ENCODE measurements at regions not wholly inside any gene's neighbourhood (a gene's known extent, or its start where the extent isn't known, plus 50 kb on each side); places are given as distances from the start of the nearest gene placed in this dataset.

DNA sequence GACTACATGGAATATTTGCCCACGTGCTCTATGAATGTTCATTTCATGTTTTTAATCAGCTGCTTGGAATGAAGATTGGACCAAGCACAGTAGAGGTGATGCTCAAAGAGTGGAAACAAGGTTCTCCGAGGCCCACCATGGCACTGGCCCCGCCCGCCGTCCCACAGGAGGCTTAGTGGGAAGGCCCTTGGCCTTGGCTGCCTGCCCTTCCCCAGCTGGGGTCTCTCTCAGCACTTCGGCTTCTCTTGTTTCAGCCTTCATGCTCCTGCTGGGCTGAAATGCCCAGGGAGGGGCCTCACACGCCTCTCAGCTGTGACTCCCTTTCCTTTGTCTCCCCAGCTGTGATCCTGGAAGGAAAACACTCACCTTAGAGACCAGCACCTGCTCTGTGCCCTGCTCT, 833.2 kb downstream of the GALR1 start:
- DNase-seq, result no peak

GRCh38 chr18:78085241-78086185, 835.9 kb downstream of the GALR1 start:
- DNase-seq, result no peak

DNA sequence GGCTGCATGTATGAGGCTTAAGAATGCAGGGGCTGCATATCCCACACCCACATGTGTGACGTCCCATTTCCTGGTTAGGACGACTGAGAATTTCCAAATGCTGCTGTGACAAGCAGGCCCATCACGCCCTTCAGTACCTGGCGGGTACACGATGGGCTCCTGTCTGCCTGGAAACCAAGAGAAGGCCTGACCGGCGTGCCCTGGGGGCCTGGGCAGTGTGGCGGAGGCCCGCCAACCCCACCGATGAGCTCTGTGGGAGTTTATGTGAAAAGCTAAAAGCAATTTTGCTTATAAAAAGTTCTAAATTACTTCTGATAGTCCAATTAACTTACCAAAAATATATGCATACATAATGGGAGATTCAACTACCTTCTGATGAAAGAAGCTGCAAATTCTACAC, 837.3 kb downstream of the GALR1 start:
- no peak for DNase-seq

DNA sequence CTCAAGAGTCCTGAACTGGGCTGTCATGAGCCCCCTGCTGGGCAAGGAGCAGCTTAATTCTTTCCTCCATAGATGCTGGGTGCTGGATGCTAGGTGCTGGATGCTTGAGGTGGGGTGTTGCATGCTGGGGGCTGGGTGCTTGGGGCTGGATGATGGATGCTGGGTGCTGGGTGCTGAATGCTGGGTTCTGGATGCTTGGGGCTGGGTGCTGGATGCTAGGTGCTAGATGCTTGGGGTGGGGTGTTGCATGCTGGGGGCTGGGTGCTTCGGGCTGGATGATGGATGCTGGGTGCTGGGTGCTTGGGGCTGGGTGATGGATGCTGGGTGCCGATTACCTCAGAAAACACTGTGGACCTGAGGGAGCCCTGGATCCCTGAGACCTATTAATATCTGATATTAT, 837.7 kb downstream of the GALR1 start:
- DNase-seq, result no peak

DNA sequence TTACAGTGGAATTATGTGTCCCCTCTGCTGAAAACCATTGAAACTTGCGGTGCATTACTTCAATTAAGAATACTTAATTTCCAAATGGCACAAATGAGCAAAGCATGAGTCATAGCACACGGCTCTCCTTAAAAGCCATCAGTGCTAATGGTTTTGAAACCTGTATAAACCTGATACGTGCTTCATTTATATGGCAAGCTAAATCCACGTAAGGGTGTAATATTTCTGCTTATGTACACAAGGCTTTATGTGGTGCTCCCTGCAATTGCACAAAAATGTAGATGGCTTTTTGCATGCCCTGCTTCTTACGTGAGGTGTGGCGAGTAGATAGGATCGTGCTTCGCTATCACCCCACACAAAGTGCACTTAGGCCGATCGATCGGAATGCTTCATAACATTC, 840.9 kb downstream of the GALR1 start:
- DNase-seq, result no peak

- DNase-seq, result no peak
These were observed 843.3 kb downstream of the GALR1 start for GRCh38 chr18:78092901-78093300.

DNA sequence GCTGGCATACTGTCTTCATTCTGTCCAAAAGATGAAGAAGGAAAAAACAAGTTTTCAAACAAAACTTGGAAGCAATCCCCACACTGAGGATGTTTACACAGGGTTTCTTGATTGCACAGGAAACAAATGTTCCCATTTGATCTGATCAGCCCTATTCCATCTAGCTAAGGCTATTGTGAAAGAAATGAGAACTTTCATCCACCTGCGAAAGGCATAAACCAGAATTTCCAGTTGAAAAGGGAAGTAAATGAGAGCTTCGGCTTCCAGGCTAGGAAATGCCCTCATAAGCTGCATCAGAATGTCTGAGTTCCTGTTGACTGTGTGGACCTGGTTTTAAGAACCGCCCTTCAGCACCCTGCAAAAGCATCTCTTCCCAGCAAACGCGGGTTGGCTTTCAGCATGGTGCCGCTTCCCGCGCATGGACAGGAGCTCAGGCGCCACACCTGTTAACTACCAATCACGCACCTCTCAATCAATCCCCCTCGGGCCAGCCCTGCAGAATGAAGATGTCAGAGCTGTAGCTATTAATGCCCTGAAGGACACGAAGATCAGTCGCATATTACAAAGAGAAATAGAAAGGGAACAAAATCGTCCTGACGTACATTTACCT, 850.4 kb downstream of the GALR1 start:
- no peak for DNase-seq

DNA sequence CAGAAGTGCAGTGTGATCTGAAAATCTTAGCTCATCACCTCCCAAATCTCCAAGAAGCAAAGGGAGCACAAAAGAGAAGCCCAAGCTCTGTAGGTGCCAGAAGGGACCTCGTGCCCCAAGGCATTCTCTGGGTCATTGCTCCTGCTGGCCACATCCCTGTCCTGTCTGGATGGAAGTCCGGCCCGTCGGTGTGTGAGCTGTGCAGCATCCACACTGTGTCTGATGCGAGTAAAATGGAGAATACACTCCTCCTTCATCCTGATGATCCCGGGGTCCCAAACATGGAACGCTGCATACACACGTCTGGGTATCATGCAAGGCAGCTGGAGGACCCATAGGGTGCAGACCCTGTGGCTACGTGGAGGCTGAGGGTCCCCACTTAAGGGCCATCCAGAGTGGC, 851.4 kb downstream of the GALR1 start:
- DNase-seq, result no peak

DNA sequence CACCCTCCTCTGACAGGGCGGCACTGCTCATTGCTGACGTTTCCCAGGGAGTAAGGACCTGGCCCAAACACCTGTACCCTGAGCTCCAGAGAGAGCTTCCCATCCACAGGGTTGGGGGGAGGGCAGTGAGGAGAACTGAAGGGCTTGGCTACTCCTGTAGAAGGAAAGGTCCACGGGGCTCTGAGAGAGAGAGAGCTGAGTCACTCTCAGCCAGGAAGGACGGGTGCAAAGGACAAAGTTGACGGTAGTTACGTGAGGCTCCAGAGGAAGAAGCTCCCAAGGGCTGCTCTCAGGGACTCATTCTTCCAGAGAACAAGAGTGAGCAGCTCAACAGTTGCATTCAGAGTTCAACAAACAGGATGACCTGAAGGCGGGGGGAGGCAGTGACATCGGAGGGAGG, 852.5 kb downstream of the GALR1 start:
- no peak for DNase-seq

DNA sequence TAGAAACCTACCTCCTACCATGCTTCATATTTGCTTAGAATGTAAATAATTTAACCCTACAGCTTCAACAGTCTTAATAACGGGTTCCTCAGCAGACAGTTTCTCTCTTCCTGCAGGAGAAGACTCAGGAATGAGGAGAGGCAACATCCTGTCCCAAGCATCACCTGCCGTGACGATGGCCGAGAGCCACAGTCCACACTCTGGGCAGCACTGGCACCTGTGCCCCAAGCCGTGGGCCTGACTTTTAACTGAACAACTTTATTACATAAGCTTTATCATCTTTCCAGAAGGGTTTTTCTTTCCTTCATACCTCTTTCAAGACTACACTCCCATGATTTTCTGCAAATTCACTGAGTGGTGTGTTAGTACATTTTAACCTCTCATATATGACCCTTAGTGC, 856.0 kb downstream of the GALR1 start:
- no peak for DNase-seq

DNA sequence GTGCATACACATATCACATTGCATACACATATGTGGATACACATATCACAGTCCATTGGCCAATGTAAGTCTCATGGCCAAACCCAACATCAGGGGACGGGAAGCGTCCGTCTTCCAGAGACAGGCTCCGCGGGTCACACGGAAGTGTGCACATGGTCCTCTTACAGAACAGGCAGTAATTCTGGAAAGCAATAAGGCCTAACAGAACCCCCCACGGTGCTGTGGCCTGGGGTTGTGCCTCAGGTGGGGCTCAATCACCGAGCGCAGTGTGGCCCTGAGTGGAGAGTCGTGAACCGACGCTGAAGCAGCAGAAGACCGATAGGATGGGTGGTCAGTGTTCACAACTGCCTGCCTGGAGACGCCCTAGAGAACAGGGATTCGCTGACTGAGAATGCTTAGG, 857.3 kb downstream of the GALR1 start:
- DNase-seq, result no peak

GRCh38 chr18:78107363-78107762, 857.7 kb downstream of the GALR1 start:
- no peak for DNase-seq

GRCh38 chr18:78108554-78108953, 858.9 kb downstream of the GALR1 start:
- DNase-seq, result no peak

GRCh38 chr18:78113136-78113939, 863.7 kb downstream of the GALR1 start:
- no peak for DNase-seq

DNA sequence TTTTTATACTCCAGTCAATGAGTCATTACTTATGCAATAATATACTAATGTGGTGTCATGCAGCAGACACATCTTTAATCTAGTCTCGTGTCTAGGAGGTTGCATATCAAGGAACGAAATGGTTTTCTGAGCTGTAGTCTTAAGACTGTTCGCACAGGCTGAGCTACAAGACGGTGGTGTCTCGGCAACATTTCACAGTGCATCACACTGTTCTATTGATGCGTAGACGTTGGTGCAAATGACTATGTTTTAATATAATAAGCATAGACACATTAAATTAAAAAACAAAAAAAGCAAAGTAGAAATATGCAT, 864.2 kb downstream of the GALR1 start:
- DNase-seq, result no peak

- DNase-seq, result no peak
These were observed 863.6 kb upstream of the SALL3 start for GRCh38 chr18:78115896-78116561.

DNA sequence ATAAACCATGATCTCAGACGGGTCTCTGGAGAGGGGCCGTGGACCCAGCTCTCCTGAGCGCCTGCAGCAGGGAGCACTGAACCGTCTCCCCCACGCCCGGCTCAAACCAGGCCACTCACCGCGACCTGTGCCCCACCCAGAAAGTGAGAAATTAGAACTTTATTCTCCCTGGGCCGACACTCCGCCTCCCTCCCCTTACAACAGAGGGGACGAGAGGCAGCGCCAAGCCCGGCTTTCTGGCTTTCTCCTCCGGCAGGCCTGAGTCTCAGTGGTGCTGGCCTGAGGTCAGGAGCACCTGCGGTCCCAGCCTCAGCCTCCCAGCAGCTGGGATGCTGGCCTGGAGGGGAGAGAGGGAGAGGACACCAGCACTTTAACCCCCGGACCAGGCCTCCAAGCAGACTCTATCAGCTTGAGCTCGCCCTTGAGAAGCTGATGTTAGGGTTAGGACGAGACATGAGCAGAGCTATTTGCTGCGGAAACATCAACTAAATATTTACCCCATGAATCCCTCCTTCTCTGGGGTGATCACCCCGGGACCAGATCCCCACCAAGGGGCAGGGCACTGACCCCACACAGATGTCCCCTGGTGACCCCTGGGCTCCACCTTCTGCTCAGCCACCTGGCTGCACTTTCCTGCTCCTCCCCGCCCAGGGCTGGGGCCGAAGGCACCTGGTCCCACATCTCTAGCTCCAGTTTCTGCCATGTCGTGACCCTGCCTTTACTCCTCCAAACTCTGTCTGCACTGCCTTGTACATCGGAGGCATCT, 856.3 kb upstream of the SALL3 start:
- no peak for DNase-seq

GRCh38 chr18:78123926-78124797, 855.5 kb upstream of the SALL3 start:
- DNase-seq, result no peak

DNA sequence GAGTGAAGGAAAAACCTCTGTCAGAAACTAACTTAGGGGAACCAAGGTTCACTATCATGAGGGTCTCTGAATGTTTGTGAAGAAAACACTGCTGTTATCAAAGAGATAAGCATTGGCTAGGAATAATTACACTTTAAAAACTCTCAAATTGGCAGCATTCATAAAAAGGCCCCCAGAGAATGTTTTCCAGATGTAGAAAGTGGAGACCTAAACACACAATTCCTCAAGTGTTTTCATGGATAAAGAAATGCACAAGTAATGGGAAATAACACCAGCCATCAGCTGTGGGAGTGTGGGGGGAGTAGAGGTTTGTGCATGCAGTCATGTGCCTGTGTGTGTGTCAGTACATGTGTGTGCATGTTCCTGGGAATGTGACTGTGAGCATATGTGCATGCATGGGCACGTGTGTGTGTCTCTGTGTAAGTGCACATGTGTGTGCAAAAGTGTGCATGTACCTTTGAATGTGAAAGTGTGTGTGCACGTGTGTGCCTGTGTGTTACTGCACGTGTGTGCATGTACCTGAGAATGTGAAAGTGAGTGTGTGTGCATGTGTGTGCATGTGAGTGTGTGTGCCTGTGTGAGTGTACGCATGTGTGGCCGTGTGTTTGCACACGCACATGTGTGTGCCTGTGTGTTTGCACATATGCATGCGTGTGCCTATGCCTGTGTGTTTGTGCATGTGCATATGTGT, 854.3 kb upstream of the SALL3 start:
- no peak for DNase-seq

GRCh38 chr18:78126106-78126505, 853.5 kb upstream of the SALL3 start:
- no peak for DNase-seq

DNA sequence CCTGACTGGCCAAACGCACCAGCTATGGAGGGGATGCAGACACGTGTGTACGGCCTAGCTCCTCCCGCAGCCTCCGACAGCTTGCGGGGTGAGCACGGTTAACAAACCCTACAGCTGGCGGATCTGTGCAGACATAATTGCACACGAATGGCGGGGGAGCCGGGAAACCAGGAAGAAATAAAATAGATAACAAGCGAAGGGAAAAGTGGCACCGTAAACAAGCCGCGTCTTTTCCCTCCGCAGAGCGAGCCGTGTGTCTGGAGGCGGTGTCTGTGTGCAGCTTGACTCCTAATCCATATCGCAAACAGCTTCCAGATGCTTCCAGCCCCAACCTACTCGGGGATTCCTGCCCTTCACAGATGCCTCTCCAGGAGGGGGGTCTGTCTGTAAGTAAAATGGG, 853.1 kb upstream of the SALL3 start:
- DNase-seq, result no peak
